Heart right ventricle (tissue), 16 donors: ENCODE measurements at regions not wholly inside any gene's neighbourhood (a gene's known extent, or its start where the extent isn't known, plus 50 kb on each side); places are given as distances from the start of the nearest gene placed in this dataset.

Experiments
- ATAC-seq, 8 donors: fragments of 200-7000 bp; cut with Tn5 transposase; one replicate each; pipeline ENCODE4 v1.9.1; 2020; ENCODE audit warnings: mild to moderate bottlenecking in 8 of 8, moderate library complexity in 8 of 8, moderate number of reproducible peaks in 1 of 8
- DNase-seq, 2 donors: peaks; one replicate each; pipeline ENCODE4 v3.0.0-alpha.2; 2020
- H3K27ac ChIP-seq, 10 donors: fragments of 200-600 bp; sonication (generic) in 2 of 10; one replicate each; pipeline versions ENCODE4 v1.5.0 to v1.8.0; 2020 to 2022; ENCODE audit warnings: mild to moderate bottlenecking in 3 of 10
- H3K27me3 ChIP-seq, 7 donors: fragments of 200-600 bp; one replicate each; pipeline ENCODE4 v1.8.0; 2021 to 2022; ENCODE audit warnings: mild to moderate bottlenecking in 2 of 7
- H3K36me3 ChIP-seq, 9 donors: fragments of 200-600 bp; sonication (generic) in 1 of 9; one replicate each; pipeline versions ENCODE4 v1.5.0 to v1.8.0; 2020 to 2022; ENCODE audit warnings: mild to moderate bottlenecking in 2 of 9
- H3K4me1 ChIP-seq, 9 donors: fragments of 200-600 bp; sonication (generic) in 1 of 9; one replicate each; pipeline versions ENCODE4 v1.5.0 to v1.8.0; 2020 to 2022; ENCODE audit warnings: mild to moderate bottlenecking in 4 of 9
- H3K4me3 ChIP-seq, 10 donors: fragments of 200-600 bp; sonication (generic) in 2 of 10; one replicate each; pipeline versions ENCODE4 v1.5.0 to v1.8.0; 2020 to 2022; ENCODE audit warnings: mild to moderate bottlenecking in 7 of 10, moderate library complexity in 2 of 10
- H3K9me3 ChIP-seq, 11 donors: fragments of 200-600 bp in 10 of 11; sonication (generic) in 2 of 11; one replicate each; pipeline versions ENCODE4 v1.5.0 to v1.8.0; 2013 to 2022; ENCODE audit warnings: mild to moderate bottlenecking in 2 of 11, control low read depth in 1 of 11, moderate library complexity in 1 of 11
- CTCF ChIP-seq, 9 donors: fragments of 200-600 bp; sonication (generic) in 2 of 9; IDR thresholded peaks; one replicate each; pipeline versions ENCODE4 v1.5.0 to v1.8.0; 2021 to 2022; ENCODE audit warnings: antibody characterized with exemption in 9 of 9, mild to moderate bottlenecking in 5 of 9, moderate library complexity in 1 of 9
- WGBS, 2 donors: extraction: QIAGEN DNeasy Blood & Tissue Kit; methylation state at CpG; one replicate each; pipeline ENCODE4 v1.1.7; 2013; ENCODE audit warnings: inconsistent platforms in 1 of 2; 5-methylcytosine and 5-hydroxymethylcytosine counted together
- intact Hi-C, 10 donors: fragments of 100-400 bp; cut with DNase I; formaldehyde crosslinking; loops; one replicate each; pipeline versions ENCODE4 v1.11.1 to v1.14.2; 2022
- donor health status: Arrhythmogenic right ventricular cardiomyopathy.
- donor health status: ischemic (EF 13 %, LVEDD 7.1; RV severe dilation, severe dysfunction).
- donor health status: healthy with polysubstance abuse.
- donor health status: DM: no; HTN: yes; CAD: no.
- donor health status: DM: no; HTN: no; CAD: no.
- donor health status: ischemic (EF 25% LVEDD 6.9; RV normal size, moderate dysfunction).
- donor health status: ischemic (EF 25% LVEDD 5.7; RV mildly dilated, moderate dysfunction).
- donor health status: healthy.
- donor health status: DM: yes; HTN: yes; CAD: no.
- donor health status: Ischemic cardiomyopathy.
- donor health status: ischemic (EF 35%, LVEDD 5.7; RV mildly dilated, moderate dysfunction).
- donor health status: nonischemic (EF 11% LVEDD 7.7; RV severe dilation, severe dysfunction).
- donor health status: DM: yes; HTN: yes; CAD: no.
- donor health status: PGD.
- donor health status: ischemic (EF 29% LVEDD 5.4; RV normal size, mild dysfunction).
- donor health status: nonischemic (EF 23%, LVEDD 6.1; RV moderate dilation, normal function).

GRCh38 chr14:98904677-98905076 lies 367.3 kb downstream of the BCL11B start:
- H3K9me3 ChIP-seq, result no peaks in the 10 kb centered on the region
- WGBS, 2 donors, result 83 to 89% methylated on average over 3 of the region's 3 CpGs
- H3K36me3 ChIP-seq, result no peaks in the 10 kb centered on the region
- H3K4me3 ChIP-seq, result no peak overlapping the region
- no peak overlapping the region for H3K27ac ChIP-seq
- DNase-seq, result no peak
- TF ChIP-seq CTCF (IDR thresholded peaks at IDR 0.05), result no peak
- no peak for ATAC-seq
- intact Hi-C loops, result no loop called here
- H3K4me1 ChIP-seq, result no peaks in the 10 kb centered on the region
- peaks cover 0 to 69% (median 44%) of the 10 kb centered on the region in 7 donors for H3K27me3 ChIP-seq

GRCh38 chr14:98906123-98906995 lies 365.6 kb downstream of the BCL11B start:
- Histone ChIP-seq H3K27me3 (peaks cover 0 to 66% (median 41%) of the 10 kb centered on the region in 7 donors), H3K27ac (no peak overlapping the region), H3K36me3 (no peaks in the 10 kb centered on the region), H3K4me3 (no peak overlapping the region), H3K9me3 (no peaks in the 10 kb centered on the region), H3K4me1 (no peaks in the 10 kb centered on the region)
- DNase-seq (no peak), ATAC-seq (no peak)
- WGBS, 2 donors, result 26 to 29% methylated on average over 17 of the region's 17 CpGs
- no peak for TF ChIP-seq CTCF (IDR thresholded peaks at IDR 0.05)
- intact Hi-C loops, result no loop called here

DNA sequence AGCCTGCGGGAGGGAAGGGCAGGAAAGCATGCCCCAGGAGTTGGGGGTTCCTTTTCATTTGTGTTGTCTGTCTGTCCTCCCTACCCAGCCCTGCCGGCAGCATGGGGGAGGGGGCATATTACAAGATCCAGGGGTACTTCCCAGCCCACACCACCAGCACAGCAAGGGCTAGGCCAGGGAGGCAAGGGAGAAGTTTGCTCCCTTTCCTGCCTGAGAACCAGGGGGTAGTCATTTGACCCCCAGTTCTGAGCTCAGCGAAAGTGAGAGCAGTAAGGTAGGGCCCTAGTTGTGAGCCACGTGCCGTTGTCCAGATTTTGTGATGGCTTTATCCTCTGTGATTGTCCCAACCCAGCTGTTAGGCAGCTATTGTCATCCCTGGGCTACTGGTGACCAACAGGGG lies 364.7 kb downstream of the BCL11B start:
- H3K27me3 ChIP-seq, result peaks cover 0 to 63% (median 46%) of the 10 kb centered on the region in 7 donors
- no peaks in the 10 kb centered on the region for H3K4me1 ChIP-seq
- ATAC-seq (no peak), DNase-seq (no peak)
- no peak for TF ChIP-seq CTCF (IDR thresholded peaks at IDR 0.05)
- no peaks in the 10 kb centered on the region for H3K9me3 ChIP-seq
- WGBS, 2 donors, result 64 to 68% methylated on average over 5 of the region's 5 CpGs
- no peak overlapping the region for H3K27ac ChIP-seq
- H3K36me3 ChIP-seq, result no peaks in the 10 kb centered on the region
- no peak overlapping the region for H3K4me3 ChIP-seq
- intact Hi-C loops, result no loop called here

GRCh38 chr14:98908050-98908449 lies 363.9 kb downstream of the BCL11B start:
- ATAC-seq, result no peak
- WGBS, 2 donors, result 69 to 73% methylated on average over 7 of the region's 7 CpGs
- TF ChIP-seq CTCF (IDR thresholded peaks at IDR 0.05), result no peak
- DNase-seq, result no peak
- peaks cover 0 to 62% (median 49%) of the 10 kb centered on the region in 7 donors for H3K27me3 ChIP-seq
- no peaks in the 10 kb centered on the region for H3K9me3 ChIP-seq
- no peaks in the 10 kb centered on the region for H3K4me1 ChIP-seq
- H3K27ac ChIP-seq, result no peak overlapping the region
- H3K36me3 ChIP-seq, result no peaks in the 10 kb centered on the region
- H3K4me3 ChIP-seq, result no peak overlapping the region
- intact Hi-C loops, result no loop called here
